Endothelial cell (in vitro differentiated cells): ENCODE measurements at regions not wholly inside any gene's neighbourhood (a gene's known extent, or its start where the extent isn't known, plus 50 kb on each side); places are given as distances from the start of the nearest gene placed in this dataset.

ENCODE experiments used
- DNase-seq: peaks from one replicate; pipeline ENCODE4 v3.0.0; 2021; ENCODE audit warnings: low spot score
- H3K27ac Mint-ChIP-seq: one replicate; pipeline ENCODE4 v1.8.0; 2021; ENCODE audit warnings: mixed read lengths, inconsistent platforms; ENCODE audit not compliant: unreplicated experiment
- H3K27me3 Mint-ChIP-seq: one replicate; pipeline ENCODE4 v1.8.0; 2021; ENCODE audit warnings: mild to moderate bottlenecking, moderate library complexity, mixed read lengths, inconsistent platforms; ENCODE audit not compliant: unreplicated experiment
- H3K36me3 Mint-ChIP-seq: one replicate; pipeline ENCODE4 v1.8.0; 2021; ENCODE audit warnings: mild to moderate bottlenecking, low read depth, mixed read lengths, inconsistent platforms; ENCODE audit not compliant: unreplicated experiment
- H3K4me1 Mint-ChIP-seq: one replicate; pipeline ENCODE4 v1.8.0; 2021; ENCODE audit warnings: mild to moderate bottlenecking, mixed read lengths, inconsistent platforms; ENCODE audit not compliant: unreplicated experiment
- H3K4me3 Mint-ChIP-seq: one replicate; pipeline ENCODE4 v1.8.0; 2021; ENCODE audit warnings: mild to moderate bottlenecking, mixed read lengths, inconsistent platforms; ENCODE audit not compliant: unreplicated experiment
- H3K9me3 Mint-ChIP-seq: one replicate; pipeline ENCODE4 v1.8.0; 2021; ENCODE audit warnings: mixed read lengths, inconsistent platforms; ENCODE audit not compliant: unreplicated experiment
- TF ChIP-seq, protein P1 (sequence below): fragments of 200-600 bp; sonication (generic); IDR thresholded peaks from one replicate; pipeline ENCODE4 v1.5.0; 2021; ENCODE audit warnings: antibody characterized with exemption; ENCODE audit not compliant: unreplicated experiment

DNA sequence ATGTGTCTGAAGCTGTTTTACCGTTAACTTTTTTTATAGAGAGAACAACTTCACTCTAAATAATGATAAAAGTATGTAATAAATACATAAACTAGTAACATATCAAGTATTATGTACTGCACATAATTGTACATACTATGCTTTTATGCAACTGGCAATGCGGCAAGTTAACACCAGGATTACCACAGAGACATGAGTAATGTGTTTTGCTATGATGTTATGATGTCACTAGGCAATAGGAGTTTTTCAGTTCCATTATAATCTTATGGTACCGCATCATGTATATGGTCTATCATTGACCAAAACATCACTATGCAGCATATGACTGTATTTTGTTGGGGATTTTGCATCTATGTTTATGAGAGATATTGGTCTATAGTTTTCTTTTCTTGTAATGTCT lies 326.4 kb upstream of the TARS1 start:
- Mint-ChIP-seq H3K4me1 (no peaks in the 10 kb centered on the region), H3K36me3 (peaks cover 4% of the 10 kb centered on the region), H3K27ac (no peak overlapping the region), H3K4me3 (no peak overlapping the region), H3K27me3 (peaks cover 2% of the 10 kb centered on the region), H3K9me3 (peaks cover 5% of the 10 kb centered on the region)
- DNase-seq, result no peak
- TF ChIP-seq, protein P1, sequence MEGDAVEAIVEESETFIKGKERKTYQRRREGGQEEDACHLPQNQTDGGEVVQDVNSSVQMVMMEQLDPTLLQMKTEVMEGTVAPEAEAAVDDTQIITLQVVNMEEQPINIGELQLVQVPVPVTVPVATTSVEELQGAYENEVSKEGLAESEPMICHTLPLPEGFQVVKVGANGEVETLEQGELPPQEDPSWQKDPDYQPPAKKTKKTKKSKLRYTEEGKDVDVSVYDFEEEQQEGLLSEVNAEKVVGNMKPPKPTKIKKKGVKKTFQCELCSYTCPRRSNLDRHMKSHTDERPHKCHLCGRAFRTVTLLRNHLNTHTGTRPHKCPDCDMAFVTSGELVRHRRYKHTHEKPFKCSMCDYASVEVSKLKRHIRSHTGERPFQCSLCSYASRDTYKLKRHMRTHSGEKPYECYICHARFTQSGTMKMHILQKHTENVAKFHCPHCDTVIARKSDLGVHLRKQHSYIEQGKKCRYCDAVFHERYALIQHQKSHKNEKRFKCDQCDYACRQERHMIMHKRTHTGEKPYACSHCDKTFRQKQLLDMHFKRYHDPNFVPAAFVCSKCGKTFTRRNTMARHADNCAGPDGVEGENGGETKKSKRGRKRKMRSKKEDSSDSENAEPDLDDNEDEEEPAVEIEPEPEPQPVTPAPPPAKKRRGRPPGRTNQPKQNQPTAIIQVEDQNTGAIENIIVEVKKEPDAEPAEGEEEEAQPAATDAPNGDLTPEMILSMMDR, result no peak

DNA sequence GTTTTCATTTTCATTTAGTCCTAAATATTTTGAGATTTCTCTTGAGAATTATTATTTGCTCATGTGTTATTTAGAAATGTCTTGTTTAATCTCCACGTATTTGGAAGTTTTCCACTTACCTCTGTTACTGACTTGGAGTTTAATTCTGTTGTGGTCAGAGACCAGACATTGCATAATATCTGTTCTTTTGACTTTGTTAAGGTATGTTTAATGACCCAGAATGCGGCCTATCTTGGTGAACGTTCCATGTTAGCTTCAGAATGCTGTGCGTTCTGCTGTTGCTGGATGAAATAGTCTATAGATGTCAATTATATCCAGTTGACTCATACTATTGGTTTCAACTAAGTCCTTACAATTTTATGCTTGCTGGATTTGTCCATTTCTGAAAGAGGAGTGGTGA lies 325.3 kb upstream of the TARS1 start:
- Mint-ChIP-seq H3K27me3 (peaks cover 2% of the 10 kb centered on the region), H3K4me1 (no peaks in the 10 kb centered on the region), H3K4me3 (no peak overlapping the region), H3K9me3 (no peaks in the 10 kb centered on the region), H3K36me3 (no peaks in the 10 kb centered on the region), H3K27ac (no peak overlapping the region)
- TF ChIP-seq, protein P1, result no peak
- no peak for DNase-seq

DNA sequence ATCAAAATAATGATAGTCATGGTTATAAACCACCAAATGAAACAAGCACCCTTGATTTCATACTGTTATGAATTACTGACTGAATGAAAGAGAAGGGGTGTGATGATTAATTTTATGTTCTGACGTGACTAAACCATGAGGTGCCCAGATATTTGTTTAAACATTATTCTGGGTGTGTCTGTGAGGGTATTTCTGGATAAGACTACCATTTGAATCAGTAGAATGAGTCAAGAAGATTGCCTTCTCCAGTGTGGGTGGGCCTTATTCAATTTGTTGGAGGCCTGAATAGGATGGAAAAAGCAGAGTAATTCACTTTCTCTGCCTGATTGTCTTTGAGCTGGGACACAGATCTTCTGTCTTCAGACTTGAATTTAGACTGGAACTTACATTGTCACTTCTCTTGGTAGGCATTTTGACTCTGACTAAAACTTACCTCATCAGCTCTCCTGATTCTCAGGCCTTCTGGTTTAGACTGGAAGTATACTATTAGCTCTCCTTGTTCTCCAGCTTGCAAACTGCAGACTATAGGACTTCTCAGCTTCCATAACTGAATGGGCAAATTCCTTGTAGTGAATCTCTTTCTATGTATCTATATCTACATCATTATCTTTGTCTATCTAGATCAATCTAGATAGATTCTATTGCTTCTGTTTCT lies 321.9 kb upstream of the TARS1 start:
- Mint-ChIP-seq H3K27ac (no peak overlapping the region), H3K36me3 (no peaks in the 10 kb centered on the region), H3K4me3 (no peak overlapping the region), H3K9me3 (no peaks in the 10 kb centered on the region), H3K27me3 (no peaks in the 10 kb centered on the region), H3K4me1 (no peaks in the 10 kb centered on the region)
- DNase-seq, result no peak
- TF ChIP-seq, protein P1, result no peak

DNA sequence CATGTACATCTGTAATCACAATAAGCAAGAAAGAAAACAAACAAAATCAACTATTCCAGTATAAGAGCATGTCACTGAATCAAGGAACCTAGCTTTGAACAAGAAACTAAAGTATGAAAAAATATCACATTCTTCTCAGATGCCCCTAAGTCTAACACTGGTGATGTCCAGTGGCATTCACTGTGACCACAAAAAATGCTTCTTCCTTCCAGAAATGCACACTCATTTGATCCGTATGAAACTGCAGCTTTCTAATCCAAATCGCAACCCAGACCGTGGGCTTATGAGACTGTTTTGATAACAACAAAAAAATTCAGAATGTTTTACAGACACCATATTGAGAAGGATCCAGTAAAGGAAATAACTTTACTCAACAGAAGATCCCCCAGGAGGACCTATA lies 320.1 kb upstream of the TARS1 start:
- Mint-ChIP-seq H3K4me1 (no peaks in the 10 kb centered on the region), H3K27me3 (no peaks in the 10 kb centered on the region), H3K27ac (no peak overlapping the region), H3K4me3 (no peak overlapping the region), H3K9me3 (no peaks in the 10 kb centered on the region), H3K36me3 (no peaks in the 10 kb centered on the region)
- no peak for DNase-seq
- TF ChIP-seq, protein P1, result no peak

DNA sequence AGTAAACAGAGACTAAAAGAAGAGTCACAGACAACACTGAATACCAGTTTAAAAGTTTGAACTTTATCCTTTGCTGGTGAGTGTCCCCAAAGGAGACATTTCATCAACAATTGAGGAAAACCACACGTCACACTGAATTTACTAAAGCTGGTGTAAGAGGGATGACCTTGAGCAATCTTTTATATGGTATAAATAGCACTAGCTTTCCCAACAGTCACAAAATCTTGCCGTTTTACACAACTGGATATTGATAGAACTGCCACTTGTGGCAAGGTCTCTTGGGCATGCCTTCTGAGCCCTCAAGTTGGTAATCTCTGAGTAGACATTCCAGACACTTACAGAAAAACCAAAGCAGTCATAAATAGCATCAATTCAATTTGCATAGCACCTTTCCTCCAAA lies 311.5 kb upstream of the TARS1 start:
- no peak overlapping the region for H3K4me3 Mint-ChIP-seq

More for the DNA sequence above, 311.5 kb upstream of the TARS1 start:
- H3K36me3 Mint-ChIP-seq, result peaks cover 10% of the 10 kb centered on the region
- no peak for DNase-seq
- H3K27ac Mint-ChIP-seq, result no peak overlapping the region
- TF ChIP-seq, protein P1, result no peak
- no peaks in the 10 kb centered on the region for H3K27me3 Mint-ChIP-seq
- peaks cover 8% of the 10 kb centered on the region for H3K9me3 Mint-ChIP-seq
- no peaks in the 10 kb centered on the region for H3K4me1 Mint-ChIP-seq
